Kidney (tissue), 13 donors: ENCODE measurements at regions not wholly inside any gene's neighbourhood (a gene's known extent, or its start where the extent isn't known, plus 50 kb on each side); places are given as distances from the start of the nearest gene placed in this dataset.

ENCODE experiments used
- DNase-seq, 5 donors: peaks; one replicate each; pipeline ENCODE4 v3.0.0-alpha.2; 2013 to 2020
- FAIRE-seq: peaks from 2 replicates; lab custom pipeline; 2012; peaks lifted over from hg19 to GRCh38; lab: Jason Lieb, UNC
- H3K27ac ChIP-seq, 2 donors: one replicate each; pipeline ENCODE4 v1.7.0; 2013; ENCODE audit warnings: low read depth in 2 of 2, low read length in 2 of 2, inconsistent platforms in 1 of 2
- H3K27me3 ChIP-seq: one replicate; pipeline ENCODE4 v1.7.1; 2013; ENCODE audit warnings: low read length, inconsistent platforms; ENCODE audit not compliant: control insufficient read depth, insufficient read depth
- H3K36me3 ChIP-seq, 3 donors: one replicate each; pipeline versions ENCODE4 v1.7.0 to v1.7.1; 2013; ENCODE audit warnings: low read length in 3 of 3, control low read depth in 1 of 3, inconsistent platforms in 1 of 3; ENCODE audit not compliant: insufficient read depth in 3 of 3, control insufficient read depth in 2 of 3
- H3K4me1 ChIP-seq, 3 donors: one replicate each; pipeline versions ENCODE4 v1.7.0 to v1.7.1; 2013; ENCODE audit warnings: low read length in 3 of 3, inconsistent platforms in 1 of 3, low read depth in 1 of 3; ENCODE audit not compliant: control insufficient read depth in 2 of 3, insufficient read depth in 2 of 3
- H3K4me3 ChIP-seq, 3 donors: one replicate each; pipeline versions ENCODE4 v1.7.0 to v1.8.1; 2013; ENCODE audit warnings: low read length in 3 of 3, control low read depth in 1 of 3, inconsistent platforms in 1 of 3
- H3K9ac ChIP-seq, 3 donors: one replicate each; pipeline versions ENCODE4 v1.7.0 to v1.7.1; 2013; ENCODE audit warnings: low read length in 3 of 3, control low read depth in 1 of 3, inconsistent platforms in 1 of 3
- H3K9me3 ChIP-seq, 3 donors: one replicate each; pipeline versions ENCODE4 v1.7.0 to v1.7.1; 2013; ENCODE audit warnings: low read length in 3 of 3, control low read depth in 1 of 3, inconsistent platforms in 1 of 3; ENCODE audit not compliant: control insufficient read depth in 2 of 3, insufficient read depth in 1 of 3
- intact Hi-C: fragments of 100-400 bp; cut with DNase I; formaldehyde crosslinking; loops from one replicate; pipeline ENCODE4 v1.11.1; 2022
- TF ChIP-seq, protein P1 (sequence below): IDR thresholded peaks from 3 replicates; pipeline ENCODE4 v1.5.1; 2012; ENCODE audit warnings: mild to moderate bottlenecking, moderate library complexity, borderline replicate concordance; ENCODE audit not compliant: insufficient read depth; ENCODE audit errors: extremely low read depth
- donor health status: control.
- donor health status: control.
- donor health status: control.
- donor health status: control.
- donor health status: control.
- donor health status: DM: yes; HTN: yes; CAD: no.
- donor health status: Normal renal cell carcinoma (clear cell type).

DNA sequence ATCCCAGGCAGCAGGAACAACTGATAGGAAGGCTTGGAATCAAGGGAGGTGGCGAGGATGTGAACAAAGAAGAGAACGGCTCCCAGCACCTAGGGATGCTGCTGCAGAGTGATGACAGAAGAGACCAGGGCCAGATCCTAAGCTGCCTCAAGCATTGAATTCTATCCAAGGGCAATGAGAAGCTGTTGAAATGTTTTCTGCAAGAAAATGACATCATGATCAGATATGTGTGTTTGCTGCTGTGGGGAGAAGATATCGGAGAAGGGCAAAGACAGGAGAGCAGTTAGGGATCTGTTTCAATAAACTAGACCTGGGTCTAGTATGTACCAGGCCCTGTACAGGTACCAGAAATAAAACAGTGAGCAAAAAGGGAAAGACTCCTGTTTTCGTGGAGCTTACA lies 194.7 kb upstream of the RAB4A start:
- no peaks in the 10 kb centered on the region for H3K4me1 ChIP-seq
- DNase-seq (no peak), FAIRE-seq (no peak)
- intact Hi-C loops, result no loop called here
- H3K36me3 ChIP-seq, result no peaks in the 10 kb centered on the region
- H3K27me3 ChIP-seq, result no peaks in the 10 kb centered on the region
- H3K4me3 ChIP-seq, result no peak overlapping the region
- TF ChIP-seq, protein P1, sequence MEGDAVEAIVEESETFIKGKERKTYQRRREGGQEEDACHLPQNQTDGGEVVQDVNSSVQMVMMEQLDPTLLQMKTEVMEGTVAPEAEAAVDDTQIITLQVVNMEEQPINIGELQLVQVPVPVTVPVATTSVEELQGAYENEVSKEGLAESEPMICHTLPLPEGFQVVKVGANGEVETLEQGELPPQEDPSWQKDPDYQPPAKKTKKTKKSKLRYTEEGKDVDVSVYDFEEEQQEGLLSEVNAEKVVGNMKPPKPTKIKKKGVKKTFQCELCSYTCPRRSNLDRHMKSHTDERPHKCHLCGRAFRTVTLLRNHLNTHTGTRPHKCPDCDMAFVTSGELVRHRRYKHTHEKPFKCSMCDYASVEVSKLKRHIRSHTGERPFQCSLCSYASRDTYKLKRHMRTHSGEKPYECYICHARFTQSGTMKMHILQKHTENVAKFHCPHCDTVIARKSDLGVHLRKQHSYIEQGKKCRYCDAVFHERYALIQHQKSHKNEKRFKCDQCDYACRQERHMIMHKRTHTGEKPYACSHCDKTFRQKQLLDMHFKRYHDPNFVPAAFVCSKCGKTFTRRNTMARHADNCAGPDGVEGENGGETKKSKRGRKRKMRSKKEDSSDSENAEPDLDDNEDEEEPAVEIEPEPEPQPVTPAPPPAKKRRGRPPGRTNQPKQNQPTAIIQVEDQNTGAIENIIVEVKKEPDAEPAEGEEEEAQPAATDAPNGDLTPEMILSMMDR, result no peak
- no peaks in the 10 kb centered on the region for H3K9me3 ChIP-seq
- no peak overlapping the region for H3K9ac ChIP-seq
- H3K27ac ChIP-seq, result no peak overlapping the region

DNA sequence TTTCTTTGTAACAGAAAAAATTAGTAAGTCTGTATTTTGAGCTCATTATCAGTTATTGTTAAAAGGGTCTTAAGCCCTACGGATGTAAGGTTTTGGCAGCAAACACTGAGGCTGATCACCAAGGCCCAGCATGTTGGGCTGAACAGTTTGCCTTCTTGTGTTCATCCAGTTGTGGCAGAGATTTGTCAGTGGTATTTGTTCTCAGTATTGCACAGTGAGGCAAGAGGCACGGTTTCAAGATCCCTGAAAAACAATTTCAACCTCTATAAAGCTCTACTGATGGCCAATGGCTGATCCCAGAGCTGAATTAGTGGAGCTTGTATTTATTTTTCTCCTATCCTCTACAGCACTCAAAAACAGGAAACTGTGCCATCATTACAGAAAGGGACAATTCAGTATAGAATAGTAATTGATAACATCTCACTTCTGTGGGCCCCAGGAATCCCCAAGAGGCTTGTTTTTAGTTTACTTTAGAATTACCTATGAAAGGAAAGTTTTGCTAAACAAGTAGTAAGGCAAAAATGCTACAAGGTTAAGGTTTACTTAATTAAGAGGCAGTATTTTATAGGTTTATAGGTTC lies 191.8 kb upstream of the RAB4A start:
- intact Hi-C loops, result no loop called here
- FAIRE-seq (no peak), DNase-seq (no peak)
- H3K36me3 ChIP-seq, result no peaks in the 10 kb centered on the region
- peaks cover 0 to 12% (median 0%) of the 10 kb centered on the region in 3 donors for H3K9me3 ChIP-seq
- H3K27ac ChIP-seq, result no peak overlapping the region
- TF ChIP-seq, protein P1, result no peak
- no peaks in the 10 kb centered on the region for H3K27me3 ChIP-seq
- no peaks in the 10 kb centered on the region for H3K4me1 ChIP-seq
- H3K4me3 ChIP-seq, result no peak overlapping the region
- H3K9ac ChIP-seq, result no peak overlapping the region

DNA sequence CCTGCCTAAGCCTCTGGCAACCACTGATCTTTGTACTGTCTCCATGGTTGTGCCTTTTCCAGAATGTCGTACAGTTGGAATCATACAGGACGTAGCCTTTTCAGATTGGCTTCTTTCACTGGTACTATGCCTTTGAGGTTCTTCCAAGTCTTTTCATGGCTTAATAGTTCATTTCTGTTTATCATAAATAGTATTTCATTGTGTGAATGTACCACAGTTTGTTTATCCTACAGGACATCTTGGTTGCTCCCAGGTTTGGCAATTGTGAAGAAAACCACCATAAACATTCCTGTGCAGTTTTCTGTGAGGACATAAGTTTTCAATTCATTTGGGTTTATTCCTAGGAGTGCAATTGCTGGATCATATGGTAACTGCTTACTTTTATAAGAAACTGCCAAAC lies 190.6 kb upstream of the RAB4A start:
- peaks cover 0 to 12% (median 0%) of the 10 kb centered on the region in 3 donors for H3K9me3 ChIP-seq
- intact Hi-C loops, result no loop called here
- H3K4me1 ChIP-seq, result no peaks in the 10 kb centered on the region
- H3K4me3 ChIP-seq, result no peak overlapping the region
- H3K36me3 ChIP-seq, result no peaks in the 10 kb centered on the region
- FAIRE-seq (no peak), DNase-seq (no peak)
- H3K27ac ChIP-seq, result no peak overlapping the region
- H3K9ac ChIP-seq, result no peak overlapping the region
- TF ChIP-seq, protein P1, result no peak
- H3K27me3 ChIP-seq, result no peaks in the 10 kb centered on the region

DNA sequence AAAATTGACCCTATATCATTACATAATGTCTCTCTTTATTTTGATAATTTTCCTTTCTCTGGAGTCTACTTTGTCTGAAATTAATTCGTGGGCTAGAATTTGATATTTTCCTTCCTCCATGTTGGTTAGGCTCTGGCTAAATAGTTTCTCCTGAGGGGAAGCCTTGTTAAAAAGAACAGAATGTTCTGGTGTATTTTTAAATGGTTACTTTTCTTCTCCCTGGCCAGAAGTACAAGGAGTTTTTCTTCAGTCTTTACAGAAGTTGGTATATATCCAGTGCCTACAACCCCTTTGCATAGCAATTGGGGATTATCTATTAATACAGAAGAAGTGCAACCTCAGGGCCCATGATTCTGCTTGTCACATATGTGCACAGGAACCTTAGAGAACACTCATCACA lies 185.6 kb upstream of the RAB4A start:
- no peak for DNase-seq
- no peak overlapping the region for H3K4me3 ChIP-seq
- H3K9me3 ChIP-seq, result peaks cover 0 to 12% (median 0%) of the 10 kb centered on the region in 3 donors
- no peak overlapping the region for H3K9ac ChIP-seq
- H3K27ac ChIP-seq, result no peak overlapping the region
- TF ChIP-seq, protein P1, result no peak
- H3K36me3 ChIP-seq, result no peaks in the 10 kb centered on the region
- H3K27me3 ChIP-seq, result no peaks in the 10 kb centered on the region
- intact Hi-C loops, result no loop called here
- no peaks in the 10 kb centered on the region for H3K4me1 ChIP-seq
- FAIRE-seq, result no peak
